NCI-H1694 (cell line): ENCODE measurements at regions not wholly inside any gene's neighbourhood (a gene's known extent, or its start where the extent isn't known, plus 50 kb on each side); places are given as distances from the start of the nearest gene placed in this dataset.
"Not testable (repeated sequence)": the region's sequence is repeated elsewhere in the genome, so short reads cannot be mapped to it uniquely, and the experiment has no call there.

ENCODE experiments used
- DNase-seq: peaks from one replicate; lab custom pipeline; 2025; lab: John Stamatoyannopoulos, UW

DNA sequence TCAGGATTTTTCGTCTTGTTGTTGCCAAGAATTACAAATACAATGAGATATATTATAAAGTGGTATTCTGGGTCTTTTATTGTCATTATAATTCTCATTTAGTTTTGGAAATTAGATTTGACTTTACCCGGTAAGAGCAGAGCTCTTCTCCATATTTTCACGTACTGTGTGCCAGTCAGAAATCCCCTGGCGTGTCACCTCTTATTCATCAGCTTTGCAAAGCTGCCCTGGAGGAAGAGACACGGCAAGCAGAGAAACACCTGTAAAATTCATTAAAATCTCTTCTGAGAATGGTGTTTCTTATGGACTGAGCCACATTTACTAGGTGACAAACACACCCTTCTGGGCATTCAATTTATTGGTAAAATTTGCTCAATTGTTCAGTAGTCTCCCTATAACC is 440.4 kb downstream of the HINT1 start:
- no peak for DNase-seq

DNA sequence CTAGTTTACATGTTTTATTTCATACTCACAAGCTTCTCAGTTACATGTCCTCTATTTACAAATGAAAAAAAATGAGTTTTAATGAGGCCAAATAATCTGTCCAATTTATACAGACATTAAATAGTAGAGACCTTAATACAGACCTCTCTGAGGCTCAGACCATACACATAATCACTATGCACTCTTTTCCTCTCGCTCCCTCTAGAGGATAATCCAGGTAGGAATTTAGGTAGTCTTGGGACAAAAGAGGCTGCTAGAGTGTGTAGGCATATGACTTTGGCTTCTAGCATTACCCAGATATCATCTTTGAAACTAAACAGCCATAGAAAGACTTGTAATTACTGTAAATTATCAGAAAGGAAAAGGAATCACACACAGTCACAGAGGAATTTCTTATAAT is 444.7 kb downstream of the HINT1 start:
- DNase-seq, result peak; percentile 0

DNA sequence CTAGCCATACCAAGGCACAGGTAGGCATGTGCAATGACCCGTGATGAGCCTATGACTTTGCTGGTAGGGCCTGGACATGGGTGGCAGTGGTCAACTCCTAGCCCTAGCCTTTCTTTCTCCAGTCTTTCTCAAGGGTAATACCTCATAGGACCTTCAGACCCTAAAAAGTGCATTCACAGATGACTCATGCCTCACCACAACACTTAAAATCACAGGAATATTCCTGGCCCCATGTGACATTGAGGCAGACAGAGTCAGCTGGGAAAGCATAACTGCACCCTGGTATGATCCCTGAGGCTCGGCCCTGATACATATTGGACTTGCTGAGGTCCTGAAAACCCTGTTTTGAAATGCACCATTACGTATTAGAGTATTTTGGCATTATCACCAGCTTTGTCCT is 449.5 kb downstream of the HINT1 start:
- DNase-seq, result no peak

DNA sequence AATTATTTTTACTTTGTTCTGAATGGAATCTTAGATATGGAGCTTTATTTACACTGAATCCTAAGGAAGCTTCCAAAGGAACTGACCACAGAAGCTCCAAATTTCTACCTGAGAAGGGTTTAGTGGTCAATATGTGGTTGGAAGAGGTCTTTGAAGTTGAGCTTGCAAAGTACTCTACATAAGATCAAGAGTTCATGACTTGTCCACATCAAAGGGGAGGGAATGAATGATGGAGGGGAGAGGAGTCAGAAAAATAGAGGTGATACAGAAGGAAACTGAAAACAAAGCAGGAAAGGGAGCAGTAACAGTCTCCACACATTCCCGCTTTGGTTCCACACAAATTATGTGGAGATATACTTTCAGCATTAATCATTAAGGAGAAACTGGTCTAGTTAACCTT is 450.9 kb downstream of the HINT1 start:
- DNase-seq, result no peak

DNA sequence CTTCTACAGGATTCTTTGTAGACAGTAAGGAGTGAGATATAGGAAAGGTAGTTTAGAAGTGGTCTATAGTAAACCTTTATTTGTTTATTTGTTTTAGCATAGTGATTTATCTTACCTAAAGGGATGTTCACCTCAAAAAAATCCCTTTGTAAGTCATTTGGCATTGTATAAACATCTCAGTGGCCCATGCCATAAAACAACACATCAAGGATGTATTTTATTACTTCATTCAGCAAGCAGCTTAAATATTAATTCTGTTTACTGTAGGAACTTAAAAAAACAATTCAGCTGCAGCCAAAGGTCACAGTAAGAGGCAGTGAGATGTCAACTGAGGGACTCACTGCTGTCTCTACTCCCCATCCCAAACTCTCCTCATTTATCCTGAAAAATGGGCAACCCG is 452.7 kb downstream of the HINT1 start:
- DNase-seq, result no peak

DNA sequence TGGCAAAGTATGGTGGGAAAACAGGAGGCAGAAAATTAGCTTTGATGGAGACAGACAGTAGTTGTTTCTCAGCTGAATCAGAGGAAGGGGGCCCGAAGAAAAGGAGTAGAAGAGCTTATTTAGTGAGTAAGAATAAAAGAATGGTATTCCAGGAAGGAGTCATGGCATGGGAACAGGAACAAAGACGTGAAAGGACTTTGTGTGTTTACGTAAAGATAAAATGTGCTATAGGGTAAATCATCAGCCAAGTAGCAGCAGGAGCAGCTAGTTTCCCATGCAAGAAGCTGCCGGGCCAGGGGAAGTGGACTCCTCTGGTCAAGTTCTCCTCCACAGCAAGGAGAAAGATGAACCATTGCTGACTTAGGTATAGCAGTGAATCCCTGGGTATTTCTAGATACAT is 454.5 kb downstream of the HINT1 start:
- DNase-seq, result no peak

DNA sequence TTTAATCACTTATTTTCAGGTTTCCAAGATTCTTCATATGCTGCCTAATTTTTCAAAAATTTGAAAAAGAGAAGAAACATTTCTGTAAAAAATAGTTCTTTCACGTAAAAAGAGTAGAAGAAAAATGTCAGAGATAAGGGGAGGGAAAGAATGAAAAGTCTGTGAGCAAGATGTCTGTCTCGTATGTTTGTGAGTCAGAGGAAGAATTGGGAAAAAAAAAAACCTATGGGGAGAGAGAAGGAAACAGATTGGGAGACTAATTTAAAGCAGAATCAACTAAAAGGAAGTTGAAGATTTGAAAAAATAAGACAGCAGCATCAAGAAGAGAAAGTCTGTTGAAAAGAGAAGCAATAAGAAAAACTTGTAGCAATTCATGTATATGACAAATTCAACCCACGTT is 456.3 kb downstream of the HINT1 start:
- DNase-seq, result no peak

DNA sequence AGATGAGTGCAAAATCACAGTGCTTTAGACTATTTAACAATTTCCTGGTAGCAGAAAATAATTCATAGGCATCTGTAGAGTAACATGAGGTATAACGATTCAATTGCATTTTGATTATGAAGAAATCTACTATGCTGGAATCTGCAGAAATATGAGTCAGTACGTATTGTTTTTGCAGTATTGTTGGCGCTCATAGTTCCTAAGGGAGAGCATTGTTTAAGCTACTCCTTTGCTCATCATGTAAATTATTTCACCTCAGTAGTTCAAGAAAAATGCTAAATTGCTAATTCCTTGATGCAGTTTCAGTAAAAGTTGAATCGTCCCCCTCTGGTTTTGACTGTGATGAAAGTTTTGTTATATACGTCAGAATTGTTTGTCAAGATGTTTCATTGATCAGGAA is 458.4 kb downstream of the HINT1 start:
- DNase-seq, result no peak

DNA sequence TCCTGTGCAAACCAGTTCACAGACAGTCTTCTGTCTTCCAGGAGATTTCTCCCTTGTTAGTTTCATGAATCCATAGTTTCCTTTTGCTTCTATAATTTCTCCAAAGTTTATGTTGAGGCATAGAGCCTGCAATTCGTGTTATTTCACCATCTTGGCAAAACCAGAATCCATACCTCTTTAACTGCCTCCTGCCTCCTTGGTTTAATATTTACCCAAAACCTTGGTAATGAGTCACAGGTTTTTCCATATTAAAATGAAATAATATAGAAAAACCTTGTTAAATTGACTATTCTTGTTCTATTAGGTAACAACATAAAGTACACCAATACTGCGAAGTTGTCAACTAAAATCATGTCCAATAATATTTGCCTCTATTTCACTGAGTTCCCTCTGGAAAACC is 459.7 kb downstream of the HINT1 start:
- no peak for DNase-seq

DNA sequence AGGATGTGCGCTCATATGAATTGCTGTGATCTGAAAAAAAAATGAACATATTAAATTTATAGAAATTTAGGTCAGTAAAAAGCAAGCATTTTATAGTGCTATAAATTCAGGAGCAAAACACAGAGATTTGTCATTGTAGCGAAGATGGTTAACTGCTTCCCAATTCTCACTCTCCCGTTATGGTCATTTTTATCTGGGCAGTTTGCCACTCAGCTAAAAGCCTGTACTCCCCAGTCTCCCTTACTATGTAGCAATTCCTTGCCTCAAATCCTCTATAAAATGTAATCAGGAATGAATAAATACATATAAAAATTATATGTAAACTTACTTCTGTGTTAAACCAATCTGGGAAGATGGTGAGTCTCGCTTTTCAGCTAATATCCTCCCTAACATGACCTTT is 471.5 kb downstream of the HINT1 start:
- DNase-seq, result no peak

DNA sequence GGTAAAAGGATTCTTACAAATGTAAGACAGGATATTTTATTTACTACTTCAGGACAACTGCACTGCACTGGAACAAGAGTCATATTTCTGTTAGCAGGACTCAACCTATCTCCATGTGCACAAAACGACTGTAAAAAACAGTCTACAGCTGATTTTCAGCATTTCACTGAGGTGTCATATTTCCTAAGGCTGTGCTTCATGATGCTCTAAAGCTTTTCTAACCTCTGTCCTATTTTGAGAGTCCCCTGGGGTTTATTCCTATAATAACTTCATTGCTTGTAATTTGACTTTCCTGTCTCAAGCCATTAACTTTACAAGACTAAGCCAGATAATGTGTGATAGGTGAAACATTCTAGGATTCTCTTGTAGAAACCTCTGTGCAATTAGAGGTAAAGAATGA is 472.3 kb downstream of the HINT1 start:
- DNase-seq, result no peak

DNA sequence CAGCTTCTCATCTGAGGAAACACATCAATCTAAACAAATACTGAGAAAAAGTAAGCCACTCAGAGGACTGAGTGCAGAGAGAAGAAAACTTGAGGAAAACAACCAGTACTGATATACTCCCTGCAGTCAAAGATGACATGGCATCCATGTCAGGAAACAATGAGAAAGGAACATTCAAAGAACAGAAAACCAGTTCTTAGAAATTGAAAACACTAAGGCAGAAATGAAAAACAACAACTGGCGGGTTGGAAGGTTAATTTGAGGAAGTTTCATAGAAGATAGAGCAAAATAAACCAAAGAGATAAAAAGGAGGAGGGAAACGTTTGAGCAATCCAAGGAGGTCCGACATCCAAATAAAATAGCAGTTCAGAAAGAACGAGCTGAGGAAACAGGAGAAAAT is 475.2 kb downstream of the HINT1 start:
- no peak for DNase-seq

DNA sequence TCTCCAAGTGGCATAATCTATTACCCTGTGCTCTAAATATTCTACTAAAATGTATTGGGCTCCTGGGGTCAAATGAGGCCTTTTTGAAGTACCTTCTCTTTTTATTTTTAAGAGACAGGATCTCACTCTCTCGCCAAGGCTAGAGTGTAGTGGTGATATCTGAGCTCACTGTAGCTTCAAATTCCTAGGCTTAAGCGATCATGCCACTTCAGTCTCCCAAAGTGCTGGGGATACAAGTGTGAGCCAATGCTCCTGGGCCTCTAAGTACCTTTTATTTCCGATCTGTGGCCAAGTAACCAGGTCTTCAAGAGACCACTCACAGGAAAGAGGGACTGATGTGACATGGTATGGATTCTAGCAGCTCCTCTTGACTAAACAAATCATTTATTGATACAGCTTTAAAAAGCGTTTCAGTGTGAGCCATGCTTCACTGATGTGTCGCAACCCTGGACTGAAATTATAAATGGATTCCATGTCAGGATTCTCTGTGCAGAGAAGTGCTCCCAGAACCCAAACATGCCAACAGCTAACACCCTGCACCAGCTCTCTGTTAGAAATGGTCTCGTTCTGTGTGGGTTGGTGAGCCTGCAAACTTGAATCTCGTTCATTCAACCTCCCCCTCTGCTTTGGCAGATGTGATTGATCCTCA is 477.8 kb downstream of the HINT1 start:
- DNase-seq, result no peak

DNA sequence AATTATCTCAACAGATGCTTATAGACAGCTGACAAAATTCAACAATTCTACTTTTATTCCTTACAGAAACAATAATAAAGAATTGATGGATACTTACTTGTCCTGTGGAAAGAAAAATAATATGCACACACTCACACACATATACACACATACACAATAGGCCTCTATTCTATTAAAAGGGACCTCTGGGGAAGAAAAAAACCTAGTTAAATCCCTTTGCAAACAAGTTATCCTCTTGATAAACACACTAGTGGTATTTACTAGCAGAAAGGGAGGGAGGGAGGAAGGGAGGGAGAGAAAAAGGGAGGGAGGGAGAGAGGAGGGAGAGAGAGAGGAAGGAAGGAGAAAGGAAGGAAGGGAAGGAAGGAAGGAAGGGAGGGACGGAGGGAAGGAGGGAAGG is 486.4 kb downstream of the HINT1 start:
- no peak for DNase-seq

DNA sequence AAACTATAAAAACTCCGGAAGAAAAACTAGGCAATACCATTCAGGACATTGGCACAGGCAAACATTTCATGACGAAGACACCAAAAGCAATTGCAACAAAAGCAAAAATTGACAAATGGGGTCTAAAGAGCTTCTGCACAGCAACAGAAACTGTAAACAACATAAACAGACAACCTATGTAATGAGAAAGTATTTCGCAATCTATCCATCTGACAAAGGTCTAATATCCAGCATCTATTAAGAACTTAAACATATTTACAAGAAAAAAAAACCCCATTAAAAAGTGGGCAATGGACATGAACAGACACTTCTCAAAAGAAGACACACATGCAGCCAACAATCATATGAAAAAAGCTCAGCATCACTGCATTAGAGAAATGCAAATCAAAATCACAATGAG is 498.6 kb downstream of the HINT1 start:
- no peak for DNase-seq

DNA sequence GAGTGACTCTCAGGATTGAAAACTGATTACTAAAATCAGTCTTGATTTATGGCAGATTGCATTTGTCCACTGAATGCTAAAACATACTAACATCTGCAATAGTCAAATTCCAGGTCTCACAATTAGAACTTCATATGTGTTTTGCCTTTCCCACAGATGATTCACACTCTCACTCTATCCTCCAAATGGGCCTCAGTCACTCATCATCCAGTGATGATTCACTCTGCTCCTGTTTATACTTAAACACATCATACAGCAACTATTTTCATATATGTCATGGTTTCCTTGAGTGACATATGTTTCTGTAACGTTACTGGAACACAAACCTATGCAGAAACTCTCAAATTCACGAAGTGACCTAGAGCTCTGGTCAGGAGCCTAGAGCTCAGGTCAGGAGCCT is 512.9 kb downstream of the HINT1 start:
- no peak for DNase-seq

DNA sequence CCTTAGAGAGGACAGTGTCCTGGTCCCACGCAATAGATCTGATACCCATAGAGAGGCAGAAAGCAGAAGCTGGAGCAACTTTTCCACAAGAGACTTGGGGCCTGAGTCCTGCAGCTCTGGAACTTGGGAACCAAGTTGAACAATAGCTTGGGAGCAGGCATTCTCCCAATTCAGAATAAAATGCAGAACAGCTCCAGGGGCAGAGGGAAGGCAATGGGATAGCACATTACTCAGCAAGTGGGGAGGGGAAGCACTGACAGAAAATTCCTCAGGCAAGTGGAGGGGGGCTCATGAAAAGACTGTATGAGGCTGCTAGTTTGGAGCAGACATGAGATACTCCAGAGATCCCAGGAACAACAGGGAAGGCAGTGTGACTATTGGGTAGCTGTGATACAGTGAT is 513.6 kb downstream of the HINT1 start:
- no peak for DNase-seq

DNA sequence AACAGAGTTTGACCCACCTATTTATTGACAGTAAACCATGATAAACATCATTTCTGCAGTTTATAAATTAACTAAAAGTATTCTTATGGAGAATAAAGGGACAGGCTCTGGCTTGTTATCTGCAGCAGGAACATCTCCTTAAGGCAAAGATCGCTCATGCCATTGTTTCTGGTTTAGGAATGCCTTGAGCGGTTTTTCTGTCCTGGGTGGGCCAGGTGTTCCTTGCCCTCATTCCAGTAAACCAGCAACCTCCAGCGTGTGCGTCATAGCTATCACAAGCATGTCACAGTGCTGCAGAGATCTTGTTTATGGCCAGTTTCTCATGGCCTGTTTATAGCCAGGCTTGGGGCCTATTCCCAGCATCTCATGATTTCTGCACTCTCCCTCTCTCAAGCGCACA is 521.7 kb downstream of the HINT1 start:
- no peak for DNase-seq

DNA sequence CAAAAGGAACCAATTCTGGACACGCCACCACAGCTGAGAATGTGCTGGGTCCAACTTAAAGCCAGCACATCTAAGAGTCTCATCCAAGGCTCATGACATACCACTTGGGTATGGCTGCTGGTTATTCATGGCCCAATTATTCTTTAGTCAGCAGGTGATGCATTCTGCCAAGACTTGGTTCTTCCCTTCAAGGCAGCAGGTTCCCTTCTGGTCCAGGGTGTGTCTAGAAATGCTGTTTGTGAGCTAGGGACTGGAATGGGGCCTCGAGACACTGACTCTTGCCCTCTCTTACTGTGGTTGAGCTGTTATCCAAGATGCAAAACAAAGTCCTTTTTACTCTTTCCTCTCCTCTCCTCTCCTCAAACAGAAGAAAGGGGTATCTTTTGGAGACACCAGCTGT is 522.6 kb downstream of the HINT1 start:
- no peak for DNase-seq

DNA sequence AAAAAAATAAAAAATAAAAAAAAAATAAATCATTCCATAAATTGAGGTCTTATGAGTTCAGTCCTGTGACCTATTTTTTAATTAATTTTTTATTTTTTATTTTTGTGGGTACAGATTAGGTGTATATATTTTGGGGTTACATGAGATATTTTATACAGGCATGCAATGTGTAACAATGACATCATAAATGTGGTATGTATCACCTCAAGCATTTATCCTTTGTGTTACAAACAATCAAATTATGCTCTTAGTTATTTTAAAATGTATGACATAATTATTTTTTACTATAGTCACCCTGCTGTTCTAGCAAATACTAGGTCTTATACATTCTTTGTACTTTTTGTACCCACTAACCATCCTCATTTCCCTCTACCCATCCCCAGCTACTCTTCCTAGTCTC is 537.9 kb downstream of the HINT1 start:
- DNase-seq, result no peak

DNA sequence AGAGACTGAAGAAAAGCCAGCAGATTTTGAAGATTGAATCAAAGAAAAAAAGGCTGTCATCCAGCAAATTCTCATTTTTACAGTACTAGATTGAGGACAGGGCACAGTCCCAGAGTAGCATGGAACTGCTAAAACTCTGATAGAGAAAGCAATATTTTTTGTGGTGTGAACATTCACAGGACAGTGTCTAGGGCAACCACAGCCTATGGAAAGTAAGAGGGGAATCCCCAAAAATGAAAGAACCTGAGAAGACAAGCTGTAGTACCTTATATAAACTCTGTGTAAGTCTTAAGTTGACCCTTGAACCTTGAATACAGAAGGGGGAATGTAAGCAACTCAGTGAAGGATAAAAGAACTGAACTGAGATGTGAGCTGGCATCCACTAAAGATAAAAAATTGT is 540.3 kb downstream of the HINT1 start:
- DNase-seq, result no peak

DNA sequence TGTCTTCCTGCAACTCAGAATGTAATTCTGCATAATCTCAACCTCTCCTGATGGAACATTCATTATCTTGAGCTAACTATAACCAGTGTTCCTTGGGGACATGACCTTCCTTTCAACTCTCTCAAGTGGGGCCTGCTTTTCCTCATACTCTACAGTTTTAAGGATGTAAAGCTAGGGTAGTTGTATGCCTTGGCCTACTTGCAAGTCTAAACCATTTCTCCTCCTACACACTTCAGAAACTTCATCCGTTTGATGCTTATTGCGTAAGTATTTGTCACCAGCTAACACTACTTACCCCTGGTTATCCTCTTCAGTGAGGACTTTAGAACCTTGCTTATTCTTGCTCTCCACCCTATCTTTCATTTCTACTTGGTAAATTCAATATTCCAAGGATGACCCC is 548.9 kb downstream of the HINT1 start:
- DNase-seq, result no peak

DNA sequence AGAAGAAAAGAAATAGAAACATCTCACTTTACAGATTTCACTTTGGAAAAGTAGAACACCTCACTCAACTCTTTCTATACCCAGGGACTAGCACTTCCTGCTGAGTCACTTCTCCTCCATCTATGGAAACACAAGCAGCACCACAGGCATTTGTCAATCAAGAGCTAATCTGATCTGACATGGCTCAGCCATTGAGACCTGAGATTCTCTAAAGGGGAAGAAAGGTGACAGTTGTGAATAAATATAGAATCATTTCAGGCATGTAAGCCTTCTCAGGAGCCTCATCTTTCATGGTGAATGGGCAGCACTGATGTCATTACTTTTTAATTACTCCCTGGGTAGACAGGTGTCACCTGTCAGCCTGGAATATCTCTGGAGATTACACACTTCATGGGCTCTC is 559.8 kb downstream of the HINT1 start:
- DNase-seq, result no peak

DNA sequence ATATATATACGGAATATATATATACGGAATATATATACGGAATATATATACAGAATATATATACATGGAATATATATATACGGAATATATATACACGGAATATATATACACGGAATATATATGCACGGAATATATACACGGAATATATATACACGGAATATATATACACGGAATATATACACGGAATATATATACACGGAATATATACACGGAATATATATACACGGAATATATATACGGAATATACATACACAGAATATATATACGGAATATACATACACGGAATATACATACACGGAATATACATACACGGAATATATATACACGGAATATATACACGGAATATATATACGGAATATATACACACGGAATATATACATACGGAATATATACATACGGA is 568.4 kb downstream of the HINT1 start:
- not testable (repeated sequence) for DNase-seq

DNA sequence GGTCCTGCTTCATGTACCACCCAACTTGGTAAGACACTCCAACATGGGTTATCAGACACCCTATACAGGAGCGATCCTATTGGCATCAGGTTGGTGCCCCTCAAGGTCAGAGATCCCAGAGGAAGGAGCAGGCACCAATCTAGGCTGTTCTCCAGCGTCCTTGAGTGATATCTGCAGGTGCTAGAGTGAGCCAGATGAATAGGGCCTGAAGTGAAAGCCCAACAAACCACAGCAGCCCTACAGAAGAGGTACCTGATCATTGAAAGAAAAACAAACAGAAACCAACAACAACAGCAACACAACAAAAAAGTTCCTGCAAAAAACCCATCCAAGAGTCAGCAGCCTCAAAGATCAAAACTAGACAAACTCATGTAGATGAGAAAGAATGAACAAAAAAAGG is 584.8 kb downstream of the HINT1 start:
- no peak for DNase-seq
